Keratinocyte (primary cell): ENCODE measurements at regions not wholly inside any gene's neighbourhood (a gene's known extent, or its start where the extent isn't known, plus 50 kb on each side); places are given as distances from the start of the nearest gene placed in this dataset.

Source experiments
- DNase-seq: peaks from one replicate; pipeline ENCODE4 v3.0.0-alpha.2; 2011; ENCODE audit warnings: low read depth, missing footprints, low spot score
- FAIRE-seq: peaks from 2 replicates; lab custom pipeline; 2011; peaks lifted over from hg19 to GRCh38; lab: Jason Lieb, UNC
- H2AFZ ChIP-seq: 2 replicates; pipeline ENCODE4 v1.6.0; 2012; ENCODE audit warnings: low read length, control low read depth, inconsistent platforms; ENCODE audit not compliant: control insufficient read depth
- H3K27ac ChIP-seq: 2 replicates; pipeline ENCODE4 v1.5.1; 2011; ENCODE audit warnings: low read length; ENCODE audit not compliant: control insufficient read depth, insufficient read depth
- H3K27me3 ChIP-seq: 3 replicates; pipeline ENCODE4 v1.6.0; 2011; ENCODE audit warnings: low read length; ENCODE audit not compliant: control insufficient read depth, insufficient read depth; ENCODE audit errors: extremely low read depth
- H3K36me3 ChIP-seq, 2 experiments: 2 replicates in 1 of 2; 3 replicates in 1 of 2; pipeline ENCODE4 v1.5.1; 2011; ENCODE audit warnings: low read length in 2 of 2, mild to moderate bottlenecking in 1 of 2; ENCODE audit not compliant: control insufficient read depth in 2 of 2, insufficient read depth in 2 of 2; ENCODE audit errors: extremely low read depth in 1 of 2
- H3K4me1 ChIP-seq: 3 replicates; pipeline ENCODE4 v1.5.1; 2011; ENCODE audit warnings: low read length; ENCODE audit not compliant: control insufficient read depth, insufficient read depth; ENCODE audit errors: extremely low read depth
- H3K4me2 ChIP-seq: 3 replicates; pipeline ENCODE4 v1.6.0; 2011; ENCODE audit warnings: low read depth, low read length; ENCODE audit not compliant: control insufficient read depth, insufficient read depth; ENCODE audit errors: extremely low read depth
- H3K4me3 ChIP-seq, 3 experiments: fragments of 200-600 bp in 1 of 3; sonication (generic) in 1 of 3; 2 replicates in 2 of 3; 3 replicates in 1 of 3; pipeline ENCODE4 v1.5.1; 2011 to 2016; ENCODE audit warnings: low read length in 3 of 3, mild to moderate bottlenecking in 3 of 3, control low read depth in 2 of 3, inconsistent platforms in 1 of 3, low read depth in 1 of 3, mixed read lengths in 1 of 3, mixed run types in 1 of 3, moderate library complexity in 1 of 3; ENCODE audit not compliant: control insufficient read depth in 2 of 3, insufficient read depth in 2 of 3; ENCODE audit errors: extremely low read depth in 1 of 3
- H3K79me2 ChIP-seq: 2 replicates; pipeline ENCODE4 v1.6.0; 2012; ENCODE audit warnings: low read length; ENCODE audit not compliant: control insufficient read depth, insufficient read depth
- H3K9ac ChIP-seq: 3 replicates; pipeline ENCODE4 v1.6.0; 2011; ENCODE audit warnings: low read length; ENCODE audit not compliant: control insufficient read depth, insufficient read depth; ENCODE audit errors: extremely low read depth
- H3K9me1 ChIP-seq: 3 replicates; pipeline ENCODE4 v1.6.0; 2011; ENCODE audit warnings: low read length; ENCODE audit not compliant: control insufficient read depth, insufficient read depth; ENCODE audit errors: extremely low read depth
- H3K9me3 ChIP-seq: 2 replicates; pipeline ENCODE4 v1.5.1; 2012; ENCODE audit warnings: low read depth, low read length; ENCODE audit not compliant: control insufficient read depth
- H4K20me1 ChIP-seq: 3 replicates; pipeline ENCODE4 v1.6.0; 2011; ENCODE audit warnings: low read length; ENCODE audit not compliant: control insufficient read depth, insufficient read depth; ENCODE audit errors: extremely low read depth
- EZH2 ChIP-seq: IDR thresholded peaks from one replicate; pipeline ENCODE4 v1.6.1; 2012; ENCODE audit warnings: inconsistent platforms, mild to moderate bottlenecking, low read length, moderate library complexity
- dilution Hi-C: fragments of 300-500 bp; cut with MboI; formaldehyde crosslinking; loops from one replicate; pipeline ENCODE4 v1.7.0; 2020; ENCODE audit warnings: low sequenced_read_pairs; ENCODE audit not compliant: extremely low pct_ligation_motif_present
- TF ChIP-seq, protein P1 (sequence below), 3 experiments: IDR thresholded peaks in 1 of 3; conservative IDR thresholded peaks in 1 of 3; optimal IDR thresholded peaks in 1 of 3; 2 replicates in 2 of 3; 3 replicates in 1 of 3; pipeline versions ENCODE3 to v1.5.1; 2011; ENCODE audit warnings: low read length in 3 of 3, mild to moderate bottlenecking in 3 of 3, moderate library complexity in 2 of 3, control low read depth in 1 of 3, inconsistent platforms in 1 of 3; ENCODE audit not compliant: insufficient read depth in 2 of 3; ENCODE audit errors: extremely low read depth in 1 of 3

DNA sequence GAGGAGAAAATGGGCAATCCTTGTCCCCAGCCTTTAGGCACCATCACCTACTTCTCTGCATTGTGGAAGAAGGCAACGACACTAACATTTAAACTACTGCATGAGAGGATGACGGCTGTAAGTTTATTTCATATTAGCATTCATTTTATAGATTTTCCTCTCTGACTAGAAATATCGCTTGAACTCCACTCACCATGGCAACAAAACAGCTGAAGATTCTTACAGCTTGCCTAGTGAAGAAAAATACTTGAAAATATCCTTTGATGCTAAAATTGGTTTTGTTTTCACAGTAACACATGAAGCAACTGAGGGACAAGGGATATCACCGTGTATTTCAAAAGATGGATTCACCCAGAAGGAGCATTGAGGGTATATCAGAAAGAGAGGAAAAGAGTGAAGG lies 284.3 kb downstream of the LIG4 start:
- Histone ChIP-seq H3K4me2 (no peak overlapping the region), H3K79me2 (no peaks in the 10 kb centered on the region), H3K9me3 (no peaks in the 10 kb centered on the region), H3K4me3 (no peak overlapping the region), H4K20me1 (no peaks in the 10 kb centered on the region), H2AFZ (no peak overlapping the region), H3K9me1 (no peaks in the 10 kb centered on the region), H3K36me3 (no peaks in the 10 kb centered on the region), H3K27ac (no peak overlapping the region), H3K27me3 (no peaks in the 10 kb centered on the region), H3K4me1 (no peaks in the 10 kb centered on the region), H3K9ac (no peak overlapping the region)
- dilution Hi-C loops, result no loop called here
- TF ChIP-seq, protein P1, sequence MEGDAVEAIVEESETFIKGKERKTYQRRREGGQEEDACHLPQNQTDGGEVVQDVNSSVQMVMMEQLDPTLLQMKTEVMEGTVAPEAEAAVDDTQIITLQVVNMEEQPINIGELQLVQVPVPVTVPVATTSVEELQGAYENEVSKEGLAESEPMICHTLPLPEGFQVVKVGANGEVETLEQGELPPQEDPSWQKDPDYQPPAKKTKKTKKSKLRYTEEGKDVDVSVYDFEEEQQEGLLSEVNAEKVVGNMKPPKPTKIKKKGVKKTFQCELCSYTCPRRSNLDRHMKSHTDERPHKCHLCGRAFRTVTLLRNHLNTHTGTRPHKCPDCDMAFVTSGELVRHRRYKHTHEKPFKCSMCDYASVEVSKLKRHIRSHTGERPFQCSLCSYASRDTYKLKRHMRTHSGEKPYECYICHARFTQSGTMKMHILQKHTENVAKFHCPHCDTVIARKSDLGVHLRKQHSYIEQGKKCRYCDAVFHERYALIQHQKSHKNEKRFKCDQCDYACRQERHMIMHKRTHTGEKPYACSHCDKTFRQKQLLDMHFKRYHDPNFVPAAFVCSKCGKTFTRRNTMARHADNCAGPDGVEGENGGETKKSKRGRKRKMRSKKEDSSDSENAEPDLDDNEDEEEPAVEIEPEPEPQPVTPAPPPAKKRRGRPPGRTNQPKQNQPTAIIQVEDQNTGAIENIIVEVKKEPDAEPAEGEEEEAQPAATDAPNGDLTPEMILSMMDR (optimal IDR thresholded peaks at IDR 0.05 in 1 of 3, IDR thresholded peaks at IDR 0.05 in 1 of 3, conservative IDR thresholded peaks at IDR 0.05 in 1 of 3; ENCODE audit: extremely low read depth in 1 of 3, insufficient read depth in 2 of 3, low read length in 3 of 3), result no peak
- FAIRE-seq (no peak), DNase-seq (no peak)

DNA sequence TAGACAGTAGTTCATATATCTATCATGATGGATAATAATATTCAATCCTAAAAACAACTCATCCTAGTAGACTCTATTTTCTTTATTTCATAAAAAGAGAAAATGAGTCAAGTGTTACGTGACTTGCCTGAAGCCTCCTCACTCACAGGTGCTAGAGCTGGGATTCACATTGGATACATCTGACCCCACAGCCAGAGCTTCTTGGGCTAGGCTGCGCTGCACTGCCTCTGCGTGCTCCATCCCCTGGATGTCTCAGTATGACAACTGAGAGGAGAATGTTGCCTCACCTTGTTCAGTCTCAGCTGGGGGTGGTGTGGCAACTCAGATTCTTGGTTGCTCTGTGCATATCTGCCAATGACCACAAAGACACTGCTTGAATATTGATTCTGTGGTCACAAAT lies 286.6 kb downstream of the LIG4 start:
- Histone ChIP-seq H3K4me3 (no peak overlapping the region), H4K20me1 (no peaks in the 10 kb centered on the region), H3K4me2 (no peak overlapping the region), H3K9me3 (no peaks in the 10 kb centered on the region), H3K9me1 (no peaks in the 10 kb centered on the region), H2AFZ (no peak overlapping the region), H3K79me2 (no peaks in the 10 kb centered on the region), H3K27ac (no peak overlapping the region), H3K4me1 (no peaks in the 10 kb centered on the region), H3K9ac (no peak overlapping the region), H3K36me3 (no peaks in the 10 kb centered on the region), H3K27me3 (no peaks in the 10 kb centered on the region)
- no peak for TF ChIP-seq EZH2
- TF ChIP-seq, protein P1 (optimal IDR thresholded peaks at IDR 0.05 in 1 of 3, IDR thresholded peaks at IDR 0.05 in 1 of 3, conservative IDR thresholded peaks at IDR 0.05 in 1 of 3; ENCODE audit: extremely low read depth in 1 of 3, insufficient read depth in 2 of 3, low read length in 3 of 3), result no peak
- FAIRE-seq, result no peak
- dilution Hi-C loops, result no loop called here
- DNase-seq, result no peak
